ENCODE measurements at regions not wholly inside any gene's neighbourhood (a gene's known extent, or its start where the extent isn't known, plus 50 kb on each side); places are given as distances from the start of the nearest gene placed in this dataset.
"Not testable (repeated sequence)": the region's sequence is repeated elsewhere in the genome, so short reads cannot be mapped to it uniquely, and the experiment has no call there.

GRCh38 chr12:78301282-78301681 lies 470.6 kb downstream of the NAV3 start:
- H3K4me1 ChIP-seq (ENCODE audit: control insufficient read depth in 2 of 2, insufficient read depth in 2 of 2, low read length in 2 of 2); H3K9me3 ChIP-seq (ENCODE audit: control insufficient read depth in 2 of 2, insufficient read depth in 1 of 2, low read length in 1 of 2); H3K36me3 ChIP-seq (ENCODE audit: control insufficient read depth in 2 of 2, insufficient read depth in 2 of 2, low read length in 1 of 2); DNase-seq (ENCODE audit: low read depth in 6 of 9, low spot score in 9 of 9); H3K4me3 ChIP-seq (ENCODE audit: low read length in 2 of 2); H3K27ac ChIP-seq (ENCODE audit: low read depth in 1 of 2, low read length in 1 of 2); H3K27me3 ChIP-seq (ENCODE audit: control insufficient read depth in 2 of 2, insufficient read depth in 1 of 2, low read length in 1 of 2): not testable (repeated sequence)
- 88% methylated on average over 5 of the region's 5 CpGs for WGBS

DNA sequence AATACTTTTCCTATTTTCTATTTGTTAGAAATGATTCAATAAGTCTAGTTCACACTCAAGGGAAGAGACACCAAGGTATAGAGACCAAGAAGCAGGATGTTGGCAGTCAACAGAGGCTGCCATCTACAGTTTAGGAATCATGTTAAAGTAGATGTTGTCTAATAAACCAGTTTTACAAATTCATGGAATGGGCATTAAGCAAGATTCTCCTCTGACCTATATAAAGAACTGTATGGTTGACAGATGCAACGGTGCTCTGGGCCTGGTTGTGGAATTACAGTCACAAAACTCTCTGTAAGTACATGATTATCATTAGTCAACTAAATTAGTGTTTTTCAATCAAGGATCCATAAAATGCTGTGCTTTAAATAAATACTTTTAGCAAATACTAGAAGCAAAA lies 475.1 kb downstream of the NAV3 start:
- DNase-seq (ENCODE audit: low read depth in 6 of 9, low spot score in 9 of 9): no peak
- no peaks in the 10 kb centered on the region for H3K27me3 ChIP-seq (ENCODE audit: control insufficient read depth in 2 of 2, insufficient read depth in 1 of 2, low read length in 1 of 2)
- H3K27ac ChIP-seq (ENCODE audit: low read depth in 1 of 2, low read length in 1 of 2): no peak overlapping the region
- WGBS: 88% methylated on average over 1 of the region's 1 CpG
- no peak overlapping the region for H3K4me3 ChIP-seq (ENCODE audit: low read length in 2 of 2)
- H3K9me3 ChIP-seq (ENCODE audit: control insufficient read depth in 2 of 2, insufficient read depth in 1 of 2, low read length in 1 of 2): no peaks in the 10 kb centered on the region
- H3K4me1 ChIP-seq (ENCODE audit: control insufficient read depth in 2 of 2, insufficient read depth in 2 of 2, low read length in 2 of 2): no peaks in the 10 kb centered on the region
- no peaks in the 10 kb centered on the region for H3K36me3 ChIP-seq (ENCODE audit: control insufficient read depth in 2 of 2, insufficient read depth in 2 of 2, low read length in 1 of 2)

DNA sequence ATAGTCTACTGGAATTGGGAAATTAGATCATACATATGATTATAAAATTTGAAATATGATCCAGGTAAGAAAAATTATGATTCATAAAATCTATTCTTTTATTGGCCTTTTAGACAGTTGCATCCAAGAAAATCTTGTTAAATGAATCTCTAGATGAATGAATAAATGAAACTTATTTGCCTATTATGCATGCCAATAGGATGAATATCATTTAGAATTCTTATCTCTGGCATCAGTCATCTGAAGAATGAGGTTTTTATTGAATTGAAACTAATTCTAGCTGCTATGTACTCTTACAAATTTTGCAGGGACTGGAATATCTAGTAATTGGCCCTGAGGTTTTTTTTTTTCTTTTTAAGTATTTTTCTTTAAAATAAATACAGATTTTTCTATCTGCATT lies 475.5 kb downstream of the NAV3 start:
- Histone ChIP-seq H3K4me3 (ENCODE audit: low read length in 2 of 2) (no peak overlapping the region), H3K27ac (ENCODE audit: low read depth in 1 of 2, low read length in 1 of 2) (no peak overlapping the region), H3K27me3 (ENCODE audit: control insufficient read depth in 2 of 2, insufficient read depth in 1 of 2, low read length in 1 of 2) (no peaks in the 10 kb centered on the region), H3K36me3 (ENCODE audit: control insufficient read depth in 2 of 2, insufficient read depth in 2 of 2, low read length in 1 of 2) (no peaks in the 10 kb centered on the region), H3K4me1 (ENCODE audit: control insufficient read depth in 2 of 2, insufficient read depth in 2 of 2, low read length in 2 of 2) (no peaks in the 10 kb centered on the region), H3K9me3 (ENCODE audit: control insufficient read depth in 2 of 2, insufficient read depth in 1 of 2, low read length in 1 of 2) (no peaks in the 10 kb centered on the region)
- no peak for DNase-seq (ENCODE audit: low read depth in 6 of 9, low spot score in 9 of 9)

- no peaks in the 10 kb centered on the region for H3K4me1 ChIP-seq (ENCODE audit: control insufficient read depth in 2 of 2, insufficient read depth in 2 of 2, low read length in 2 of 2)
- H3K36me3 ChIP-seq (ENCODE audit: control insufficient read depth in 2 of 2, insufficient read depth in 2 of 2, low read length in 1 of 2): no peaks in the 10 kb centered on the region
- H3K9me3 ChIP-seq (ENCODE audit: control insufficient read depth in 2 of 2, insufficient read depth in 1 of 2, low read length in 1 of 2): no peaks in the 10 kb centered on the region
- H3K4me3 ChIP-seq (ENCODE audit: low read length in 2 of 2): no peak overlapping the region
- H3K27me3 ChIP-seq (ENCODE audit: control insufficient read depth in 2 of 2, insufficient read depth in 1 of 2, low read length in 1 of 2): no peaks in the 10 kb centered on the region
- no peak for DNase-seq (ENCODE audit: low read depth in 6 of 9, low spot score in 9 of 9)
- no peak overlapping the region for H3K27ac ChIP-seq (ENCODE audit: low read depth in 1 of 2, low read length in 1 of 2)
Measured at GRCh38 chr12:78308701-78309100, 478.0 kb downstream of the NAV3 start.

DNA sequence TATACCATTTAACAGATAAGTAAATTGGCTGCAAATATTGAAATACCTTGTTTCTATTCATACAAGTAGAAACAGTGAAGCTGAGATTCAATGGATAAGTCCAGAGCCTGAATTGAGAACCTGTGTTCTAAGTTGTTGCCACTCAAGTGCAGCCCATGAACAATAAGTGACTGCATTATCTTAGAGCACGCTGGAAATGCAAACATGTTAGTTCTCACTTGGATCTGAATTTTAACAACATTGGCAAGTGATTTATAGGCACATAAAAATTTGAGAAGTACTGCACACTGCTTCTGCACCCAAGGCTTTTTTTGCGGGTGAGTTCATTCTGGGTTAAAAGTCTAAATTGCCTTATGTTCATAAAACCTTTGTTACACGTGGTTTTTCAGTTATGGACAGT lies 484.3 kb downstream of the NAV3 start:
- Histone ChIP-seq H3K9me3 (ENCODE audit: control insufficient read depth in 2 of 2, insufficient read depth in 1 of 2, low read length in 1 of 2) (no peaks in the 10 kb centered on the region), H3K36me3 (ENCODE audit: control insufficient read depth in 2 of 2, insufficient read depth in 2 of 2, low read length in 1 of 2) (no peaks in the 10 kb centered on the region), H3K27me3 (ENCODE audit: control insufficient read depth in 2 of 2, insufficient read depth in 1 of 2, low read length in 1 of 2) (no peaks in the 10 kb centered on the region), H3K4me3 (ENCODE audit: low read length in 2 of 2) (no peak overlapping the region), H3K4me1 (ENCODE audit: control insufficient read depth in 2 of 2, insufficient read depth in 2 of 2, low read length in 2 of 2) (no peaks in the 10 kb centered on the region), H3K27ac (ENCODE audit: low read depth in 1 of 2, low read length in 1 of 2) (no peak overlapping the region)
- 73% methylated on average over 3 of the region's 3 CpGs for WGBS
- no peak for DNase-seq (ENCODE audit: low read depth in 6 of 9, low spot score in 9 of 9)

DNA sequence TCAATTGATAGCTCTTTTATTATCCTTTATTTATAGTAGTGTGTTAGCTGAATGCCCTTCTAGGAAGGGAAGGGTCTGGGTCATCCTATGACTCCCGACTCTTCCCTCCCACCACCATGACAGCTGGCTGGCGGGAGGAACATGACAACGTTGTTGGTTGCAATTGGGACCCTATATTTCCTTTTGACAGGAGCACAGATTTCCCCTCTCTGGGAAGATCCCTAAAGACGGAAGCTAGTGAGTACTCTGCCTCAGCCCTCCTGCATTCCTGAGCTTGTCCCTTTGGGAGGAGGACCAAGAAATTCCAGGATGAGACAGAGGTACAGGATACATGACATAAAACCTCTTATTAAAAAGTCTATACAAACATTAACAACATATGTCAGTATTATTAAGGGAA lies 485.4 kb downstream of the NAV3 start:
- no peak overlapping the region for H3K4me3 ChIP-seq (ENCODE audit: low read length in 2 of 2)
- no peaks in the 10 kb centered on the region for H3K36me3 ChIP-seq (ENCODE audit: control insufficient read depth in 2 of 2, insufficient read depth in 2 of 2, low read length in 1 of 2)
- no peaks in the 10 kb centered on the region for H3K27me3 ChIP-seq (ENCODE audit: control insufficient read depth in 2 of 2, insufficient read depth in 1 of 2, low read length in 1 of 2)
- DNase-seq (ENCODE audit: low read depth in 6 of 9, low spot score in 9 of 9): no peak
- no peak overlapping the region for H3K27ac ChIP-seq (ENCODE audit: low read depth in 1 of 2, low read length in 1 of 2)
- H3K9me3 ChIP-seq (ENCODE audit: control insufficient read depth in 2 of 2, insufficient read depth in 1 of 2, low read length in 1 of 2): no peaks in the 10 kb centered on the region
- WGBS: 65% methylated on average over 4 of the region's 4 CpGs
- no peaks in the 10 kb centered on the region for H3K4me1 ChIP-seq (ENCODE audit: control insufficient read depth in 2 of 2, insufficient read depth in 2 of 2, low read length in 2 of 2)

GRCh38 chr12:78316631-78317468 lies 486.2 kb downstream of the NAV3 start:
- Histone ChIP-seq H3K9me3 (ENCODE audit: control insufficient read depth in 2 of 2, insufficient read depth in 1 of 2, low read length in 1 of 2) (no peaks in the 10 kb centered on the region), H3K27ac (ENCODE audit: low read depth in 1 of 2, low read length in 1 of 2) (no peak overlapping the region), H3K4me1 (ENCODE audit: control insufficient read depth in 2 of 2, insufficient read depth in 2 of 2, low read length in 2 of 2) (no peaks in the 10 kb centered on the region), H3K27me3 (ENCODE audit: control insufficient read depth in 2 of 2, insufficient read depth in 1 of 2, low read length in 1 of 2) (no peaks in the 10 kb centered on the region), H3K4me3 (ENCODE audit: low read length in 2 of 2) (no peak overlapping the region), H3K36me3 (ENCODE audit: control insufficient read depth in 2 of 2, insufficient read depth in 2 of 2, low read length in 1 of 2) (no peaks in the 10 kb centered on the region)
- WGBS: 76% methylated on average over 2 of the region's 2 CpGs
- no peak for DNase-seq (ENCODE audit: low read depth in 6 of 9, low spot score in 9 of 9)

DNA sequence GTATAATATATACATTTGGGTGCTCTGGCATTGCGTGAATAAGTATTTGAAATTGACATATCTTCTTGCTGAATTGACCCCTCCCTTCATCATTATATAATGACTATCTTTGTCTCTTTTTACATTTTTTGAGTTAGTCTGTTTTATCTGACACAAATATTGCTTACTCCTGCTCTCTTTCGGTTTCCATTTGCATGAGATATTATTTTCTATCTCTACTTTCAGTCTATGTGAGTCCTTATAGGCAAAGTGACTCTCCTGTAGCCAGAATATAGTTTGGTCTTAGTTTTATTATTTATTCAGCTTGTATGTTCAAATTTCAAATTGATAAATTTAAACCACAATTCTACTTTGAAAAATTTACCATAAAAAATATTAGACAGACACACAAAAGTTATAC lies 491.0 kb downstream of the NAV3 start:
- Histone ChIP-seq H3K27ac (ENCODE audit: low read depth in 1 of 2, low read length in 1 of 2) (no peak overlapping the region), H3K4me1 (ENCODE audit: control insufficient read depth in 2 of 2, insufficient read depth in 2 of 2, low read length in 2 of 2) (no peaks in the 10 kb centered on the region), H3K27me3 (ENCODE audit: control insufficient read depth in 2 of 2, insufficient read depth in 1 of 2, low read length in 1 of 2) (no peaks in the 10 kb centered on the region), H3K36me3 (ENCODE audit: control insufficient read depth in 2 of 2, insufficient read depth in 2 of 2, low read length in 1 of 2) (no peaks in the 10 kb centered on the region), H3K9me3 (ENCODE audit: control insufficient read depth in 2 of 2, insufficient read depth in 1 of 2, low read length in 1 of 2) (no peaks in the 10 kb centered on the region), H3K4me3 (ENCODE audit: low read length in 2 of 2) (no peak overlapping the region)
- WGBS: 95% methylated on average over 2 of the region's 2 CpGs
- no peak for DNase-seq (ENCODE audit: low read depth in 6 of 9, low spot score in 9 of 9)

DNA sequence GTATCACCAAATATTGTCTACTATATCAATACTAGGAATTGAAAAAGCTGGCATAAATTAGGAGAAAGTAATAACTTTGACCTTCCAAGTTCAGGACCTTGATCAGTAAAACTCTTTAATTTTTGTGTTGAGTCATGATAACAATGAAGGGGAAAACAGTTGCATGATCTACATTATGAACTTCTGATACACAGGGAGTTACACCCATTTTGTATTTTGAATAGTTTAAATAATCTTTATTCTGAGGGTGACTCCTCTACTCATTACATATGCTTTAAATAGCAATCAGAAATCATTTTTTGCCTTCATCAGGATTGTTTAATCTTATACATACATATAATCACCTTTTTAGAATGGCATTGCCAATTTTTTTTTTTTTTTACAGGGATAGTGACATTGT lies 492.5 kb downstream of the NAV3 start:
- H3K4me1 ChIP-seq (ENCODE audit: control insufficient read depth in 2 of 2, insufficient read depth in 2 of 2, low read length in 2 of 2): no peaks in the 10 kb centered on the region
- H3K36me3 ChIP-seq (ENCODE audit: control insufficient read depth in 2 of 2, insufficient read depth in 2 of 2, low read length in 1 of 2): no peaks in the 10 kb centered on the region
- no peak overlapping the region for H3K4me3 ChIP-seq (ENCODE audit: low read length in 2 of 2)
- DNase-seq (ENCODE audit: low read depth in 6 of 9, low spot score in 9 of 9): no peak
- H3K9me3 ChIP-seq (ENCODE audit: control insufficient read depth in 2 of 2, insufficient read depth in 1 of 2, low read length in 1 of 2): no peaks in the 10 kb centered on the region
- H3K27ac ChIP-seq (ENCODE audit: low read depth in 1 of 2, low read length in 1 of 2): no peak overlapping the region
- no peaks in the 10 kb centered on the region for H3K27me3 ChIP-seq (ENCODE audit: control insufficient read depth in 2 of 2, insufficient read depth in 1 of 2, low read length in 1 of 2)

DNA sequence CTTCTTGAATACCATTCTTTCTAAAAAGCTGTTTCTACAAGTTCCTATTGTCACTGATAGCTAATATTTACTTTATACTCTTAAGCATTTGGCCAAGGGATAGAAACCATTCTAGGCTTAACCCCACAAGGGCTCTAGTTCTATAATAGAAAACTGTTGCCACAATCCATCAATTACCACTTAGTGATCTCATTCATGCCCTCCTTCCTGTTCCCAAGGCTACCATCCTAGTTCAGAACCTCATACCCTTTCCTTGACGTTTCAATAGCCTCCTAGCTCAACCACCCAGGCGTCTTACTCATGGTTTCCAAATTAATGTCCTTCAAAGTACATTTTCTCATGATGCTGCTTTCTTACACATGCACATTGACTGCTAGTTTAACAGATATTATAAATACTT lies 493.5 kb downstream of the NAV3 start:
- no peaks in the 10 kb centered on the region for H3K4me1 ChIP-seq (ENCODE audit: control insufficient read depth in 2 of 2, insufficient read depth in 2 of 2, low read length in 2 of 2)
- H3K9me3 ChIP-seq (ENCODE audit: control insufficient read depth in 2 of 2, insufficient read depth in 1 of 2, low read length in 1 of 2): no peaks in the 10 kb centered on the region
- H3K27me3 ChIP-seq (ENCODE audit: control insufficient read depth in 2 of 2, insufficient read depth in 1 of 2, low read length in 1 of 2): no peaks in the 10 kb centered on the region
- no peak overlapping the region for H3K4me3 ChIP-seq (ENCODE audit: low read length in 2 of 2)
- no peak overlapping the region for H3K27ac ChIP-seq (ENCODE audit: low read depth in 1 of 2, low read length in 1 of 2)
- WGBS: 69% methylated on average over 2 of the region's 2 CpGs
- H3K36me3 ChIP-seq (ENCODE audit: control insufficient read depth in 2 of 2, insufficient read depth in 2 of 2, low read length in 1 of 2): no peaks in the 10 kb centered on the region
- no peak for DNase-seq (ENCODE audit: low read depth in 6 of 9, low spot score in 9 of 9)

Data from thymus (tissue), 11 donors.